Ecto neural progenitor cell (in vitro differentiated cells): ENCODE measurements at regions not wholly inside any gene's neighbourhood (a gene's known extent, or its start where the extent isn't known, plus 50 kb on each side); places are given as distances from the start of the nearest gene placed in this dataset.
A peak's percentile ranks its signal among the peaks of the same experiment; 100 is the strongest.

ENCODE experiments used
- DNase-seq: peaks from one replicate; pipeline ENCODE4 v3.0.0-alpha.2; 2018; ENCODE audit warnings: low spot score

DNA sequence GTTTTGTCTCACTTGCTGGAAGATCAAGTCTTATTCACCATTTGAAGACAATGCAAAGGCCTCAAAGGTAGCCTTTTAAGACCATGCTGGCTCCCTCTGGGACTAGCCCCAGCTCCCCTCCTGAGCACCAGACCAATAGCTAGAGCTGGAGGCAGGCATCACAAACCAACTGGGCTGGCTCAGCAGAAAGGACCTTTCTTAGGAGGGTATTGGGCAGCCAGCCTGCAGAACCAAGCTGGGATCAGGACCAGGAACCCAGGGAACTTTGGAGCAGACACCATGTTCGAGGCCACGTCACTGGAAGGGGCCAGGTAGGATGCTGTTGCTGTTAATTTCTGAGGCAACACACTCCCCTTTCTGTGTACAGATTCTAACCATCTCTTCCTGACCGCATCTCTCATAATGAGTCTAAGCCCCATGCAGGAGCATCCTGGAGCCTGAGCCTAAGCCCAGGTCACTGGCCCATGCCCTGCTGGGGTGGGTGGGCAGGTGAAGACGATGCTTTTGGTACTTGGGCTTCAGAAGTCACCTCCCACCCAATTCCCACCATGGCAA is 81.4 kb upstream of the KLF13 start:
- DNase-seq = no peak

DNA sequence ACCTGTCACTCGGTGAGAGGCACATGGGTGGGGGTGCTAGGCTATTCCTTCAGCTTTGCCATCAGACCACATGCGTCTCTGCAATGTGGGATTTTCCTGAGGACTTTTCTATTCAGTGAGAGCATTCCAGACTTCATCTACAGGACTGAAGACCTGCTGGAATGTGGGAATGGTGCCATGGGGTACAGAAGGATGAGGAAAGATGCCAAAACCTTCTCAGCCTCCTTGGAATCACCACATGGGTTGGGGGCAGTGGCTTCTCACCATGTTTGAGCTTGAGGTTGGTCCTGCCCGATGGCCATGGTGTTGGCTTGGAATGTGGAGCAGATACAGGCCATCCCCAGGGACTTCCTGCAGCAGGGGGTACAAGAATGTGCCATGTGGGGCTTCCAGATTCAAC is 80.9 kb upstream of the KLF13 start:
- no peak for DNase-seq

DNA sequence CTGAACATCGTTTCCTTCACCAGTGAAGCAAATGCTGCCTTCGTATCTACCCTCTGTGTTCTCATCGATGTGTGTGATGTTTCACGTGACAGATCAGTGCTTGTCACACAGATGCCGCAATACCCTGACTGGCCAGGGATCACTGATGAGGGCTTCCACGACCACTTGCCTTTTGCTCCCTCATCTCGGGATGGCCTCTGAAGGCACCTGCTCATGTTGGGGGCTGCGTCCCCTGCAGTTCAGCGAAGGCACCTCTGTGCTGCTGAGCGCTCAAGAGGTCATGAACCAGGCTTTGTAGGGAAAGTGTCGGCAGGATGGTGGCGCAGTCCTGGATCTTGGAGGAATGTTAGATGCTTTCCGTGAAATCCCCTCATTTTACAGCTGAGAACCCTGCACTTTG is 79.2 kb upstream of the KLF13 start:
- DNase-seq = no peak

DNA sequence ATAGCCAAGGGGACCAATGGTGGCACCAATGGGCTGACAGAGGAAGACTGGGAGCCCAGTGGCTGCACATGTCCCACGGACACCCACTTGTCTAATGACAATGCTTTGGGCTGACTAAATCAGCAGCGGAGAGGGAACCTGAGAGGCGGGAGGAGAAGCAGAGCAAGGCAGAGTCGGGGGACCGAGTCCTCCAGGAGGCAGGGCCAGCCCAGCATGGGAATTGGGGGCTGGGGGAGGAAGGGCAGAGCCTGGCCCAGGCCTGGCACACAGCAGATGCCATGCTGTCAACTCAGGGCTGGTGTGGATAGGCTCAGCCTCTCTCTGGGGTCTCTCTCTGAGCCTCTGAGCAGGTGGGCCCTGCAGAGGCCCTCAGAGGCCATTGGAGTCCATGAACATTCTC is 78.4 kb upstream of the KLF13 start:
- no peak for DNase-seq

DNA sequence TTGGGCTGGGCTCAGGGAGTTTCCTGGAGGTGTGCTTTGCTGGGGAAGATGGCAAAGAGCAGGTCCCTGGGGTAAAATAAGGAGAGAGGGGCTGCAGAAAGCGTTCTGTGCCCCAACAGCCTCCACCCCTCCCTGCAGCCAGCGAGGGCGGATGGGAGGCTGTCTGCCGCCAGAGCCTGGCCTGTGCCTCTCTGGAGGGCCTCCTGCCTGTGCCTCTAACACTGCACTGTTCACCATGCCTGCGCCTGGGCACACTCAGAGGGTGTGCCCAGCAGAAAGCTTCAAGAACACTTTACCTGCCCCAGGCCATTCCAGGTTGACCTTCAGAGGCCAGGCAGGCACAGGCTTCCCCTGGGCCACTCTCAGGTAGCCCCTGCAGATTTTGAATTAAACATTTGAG is 77.7 kb upstream of the KLF13 start:
- DNase-seq = no peak

DNA sequence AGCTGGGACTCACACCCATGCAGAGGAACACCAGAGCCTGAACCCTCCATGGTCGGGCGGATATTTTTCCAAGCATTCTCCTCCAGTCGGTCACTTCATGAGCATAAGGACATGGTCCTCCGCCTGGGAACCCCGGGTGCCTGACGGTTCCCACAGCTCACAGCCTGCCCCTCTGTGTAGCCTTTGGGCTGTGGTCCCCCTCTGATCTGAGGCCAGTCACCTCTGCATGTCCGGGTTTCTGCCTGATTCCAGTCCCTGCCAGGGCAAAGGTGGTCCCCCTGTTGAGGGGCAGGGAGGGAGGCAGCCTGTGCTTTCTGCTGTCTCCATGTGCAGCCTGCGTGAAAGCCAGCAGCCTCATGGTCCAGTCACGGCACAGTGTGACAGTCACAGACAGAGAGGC is 76.6 kb upstream of the KLF13 start:
- no peak for DNase-seq

DNA sequence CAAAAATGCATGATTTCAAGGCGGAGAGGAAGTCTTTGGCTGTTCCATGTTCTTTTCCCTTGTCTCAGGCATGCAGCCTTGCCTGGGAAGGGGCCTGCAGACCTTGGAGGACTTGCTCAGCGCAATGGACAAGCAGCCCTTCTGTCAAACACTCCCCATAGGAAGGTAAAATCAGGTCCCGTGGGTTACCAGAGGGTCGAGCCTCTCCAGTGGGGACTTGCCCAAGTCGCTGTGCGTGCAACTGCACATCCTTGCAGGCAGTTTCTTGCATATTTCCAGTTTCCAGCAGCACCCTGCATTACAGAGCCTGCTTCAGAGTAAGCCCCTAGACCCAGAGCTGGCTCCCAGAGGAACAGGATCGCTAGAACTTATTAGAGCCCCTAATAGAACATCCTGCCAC is 75.5 kb upstream of the KLF13 start:
- DNase-seq = no peak

DNA sequence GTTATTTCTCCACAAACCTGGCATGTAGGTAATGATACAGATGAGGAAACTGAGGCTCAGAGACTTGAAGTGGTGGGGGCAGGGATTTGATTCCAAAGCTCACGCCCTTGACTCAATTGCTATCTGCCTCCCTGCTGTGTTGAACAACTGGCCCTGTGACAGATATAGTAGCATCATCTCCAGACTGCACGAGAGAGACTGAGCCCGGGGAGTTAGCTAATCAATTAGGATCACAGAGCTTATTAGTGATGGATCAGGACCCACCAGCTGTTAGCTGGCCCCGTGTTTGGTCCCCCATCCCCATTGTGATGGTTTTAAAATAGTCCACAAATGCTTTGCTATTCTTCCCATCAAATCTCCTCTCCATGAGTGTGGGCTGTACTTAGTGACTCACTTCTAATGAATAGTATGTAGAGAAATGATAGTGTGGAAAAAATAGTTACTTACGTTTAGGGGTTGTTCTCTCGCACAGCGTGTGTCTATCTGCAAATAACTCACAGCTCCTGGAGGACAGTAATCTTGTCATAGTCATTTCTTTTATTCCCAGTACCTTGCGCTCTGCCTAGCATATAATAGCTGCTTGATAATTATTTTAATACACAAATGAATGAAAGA is 74.4 kb upstream of the KLF13 start:
- no peak for DNase-seq

DNA sequence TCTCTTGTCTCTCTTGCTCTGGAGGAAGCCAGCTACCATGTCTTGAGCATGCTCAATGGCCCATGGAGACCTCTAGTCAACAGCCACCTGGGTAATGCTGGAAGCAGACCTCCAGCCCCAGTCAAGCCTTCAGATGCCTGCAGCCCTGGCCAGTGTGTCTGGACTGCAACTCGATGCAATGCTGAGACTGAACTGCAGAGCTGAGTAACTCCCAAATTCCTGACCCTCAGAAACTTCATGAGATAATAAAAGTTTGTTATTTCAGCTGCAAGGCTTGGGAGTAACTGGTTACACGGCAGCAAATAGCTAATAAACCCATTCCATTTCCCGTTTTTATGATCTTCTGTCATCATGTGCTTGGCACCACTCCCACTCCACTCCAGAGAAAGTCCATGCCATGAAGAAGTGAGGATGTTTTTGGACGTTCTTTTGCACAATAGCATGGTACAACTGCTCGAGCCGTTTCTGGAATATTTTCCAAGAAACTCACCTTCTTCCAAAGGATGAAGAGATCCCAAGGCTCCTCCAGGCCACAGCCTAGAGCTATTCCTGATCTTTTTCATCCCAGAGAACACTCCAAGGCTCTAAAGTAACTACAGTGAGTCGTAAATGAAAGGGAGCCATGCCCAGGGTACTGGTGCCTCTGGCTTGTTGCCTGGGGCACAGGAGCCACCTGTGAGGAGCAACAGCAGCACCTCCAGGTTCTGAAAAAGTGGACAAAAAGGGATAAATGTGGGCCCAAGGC is 72.0 kb upstream of the KLF13 start:
- DNase-seq = no peak

DNA sequence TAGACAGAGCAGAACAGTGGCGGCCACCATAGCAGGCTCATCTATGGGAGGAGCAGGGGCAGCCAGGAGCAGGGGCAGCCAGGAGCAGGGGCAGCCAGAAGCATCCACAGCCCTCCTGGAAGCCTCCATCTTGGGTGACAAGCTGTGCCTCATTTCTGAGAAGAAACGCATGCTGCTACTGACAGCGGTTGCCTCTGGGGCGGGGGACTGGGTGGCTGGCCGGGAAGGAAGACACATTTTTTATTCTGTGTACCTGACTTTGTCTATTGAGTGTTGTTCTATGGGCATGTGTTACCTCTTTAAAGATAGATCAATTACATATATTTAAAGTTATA is 71.5 kb upstream of the KLF13 start:
- no peak for DNase-seq

DNA sequence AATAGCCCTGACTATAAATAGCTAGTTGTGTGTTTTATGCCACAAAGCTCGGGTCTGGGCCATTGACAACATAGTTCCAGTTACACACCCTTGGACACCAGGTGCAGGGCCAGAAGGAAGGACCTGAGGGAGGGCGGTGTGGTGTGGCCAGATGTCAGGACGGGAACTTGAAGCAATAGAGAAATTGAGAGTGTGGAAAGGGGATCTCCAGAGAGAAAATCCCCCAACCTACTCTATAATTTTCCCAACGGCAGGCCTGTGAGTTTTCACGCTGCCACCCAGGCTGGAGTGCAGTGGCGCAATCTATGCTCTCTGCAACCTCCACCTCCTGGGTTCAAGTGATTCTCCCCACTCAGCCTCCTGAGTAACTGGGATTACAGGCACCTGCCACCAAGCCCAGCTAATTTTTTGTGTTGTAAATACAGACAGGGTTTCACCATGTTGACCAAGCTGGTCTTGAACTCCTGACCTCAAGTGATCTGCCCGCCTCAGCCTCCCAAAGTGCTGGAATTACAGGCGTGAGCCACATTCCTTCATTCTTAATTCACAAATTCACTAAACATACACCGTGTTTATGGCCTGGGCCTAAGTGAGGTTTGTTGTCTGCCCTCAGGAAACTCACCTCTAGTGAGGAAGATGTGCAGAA is 70.8 kb upstream of the KLF13 start:
- no peak for DNase-seq

DNA sequence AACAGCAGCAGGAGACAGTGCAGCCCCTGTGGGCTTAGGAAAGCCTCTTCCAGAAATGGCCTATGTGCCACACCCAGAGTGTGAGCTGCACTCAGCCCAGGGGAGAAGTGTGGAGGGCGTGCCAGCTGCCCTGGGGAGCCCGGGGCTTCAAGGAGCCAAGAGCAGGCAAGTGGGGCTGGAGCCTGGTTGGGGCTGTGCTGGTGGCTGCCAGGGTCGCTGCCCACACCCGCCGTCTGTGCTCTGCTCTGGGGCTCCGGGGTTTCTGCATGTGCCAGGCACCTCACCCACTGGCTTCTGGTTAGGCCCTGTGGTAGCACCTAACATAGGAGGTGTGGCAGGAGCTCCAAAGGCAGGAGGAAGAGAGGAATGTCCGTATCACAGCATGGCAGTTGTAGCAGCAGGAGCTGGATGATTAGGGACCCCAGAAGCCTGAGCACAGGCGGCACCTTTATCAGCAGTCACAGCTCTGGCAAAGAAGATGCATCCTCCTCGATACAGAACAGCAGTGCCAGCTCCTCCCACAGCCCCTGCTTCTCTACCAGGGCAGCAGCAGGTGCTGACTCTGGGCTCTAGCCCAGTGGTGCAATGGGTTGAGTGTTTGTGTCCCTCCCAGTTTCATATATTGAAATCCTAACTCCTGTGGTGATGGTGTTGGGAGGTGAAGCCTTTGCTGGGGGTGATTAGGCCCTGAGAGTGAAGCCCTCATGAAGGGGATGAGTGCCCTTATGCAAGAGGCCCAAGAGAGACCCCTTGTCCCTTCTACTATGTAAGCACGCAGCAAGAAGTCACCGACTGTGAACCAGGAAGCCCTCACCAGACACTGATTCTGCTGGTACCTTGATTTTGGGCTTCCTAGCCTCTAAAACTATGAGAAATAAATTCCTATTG is 70.0 kb upstream of the KLF13 start:
- DNase-seq = no peak

DNA sequence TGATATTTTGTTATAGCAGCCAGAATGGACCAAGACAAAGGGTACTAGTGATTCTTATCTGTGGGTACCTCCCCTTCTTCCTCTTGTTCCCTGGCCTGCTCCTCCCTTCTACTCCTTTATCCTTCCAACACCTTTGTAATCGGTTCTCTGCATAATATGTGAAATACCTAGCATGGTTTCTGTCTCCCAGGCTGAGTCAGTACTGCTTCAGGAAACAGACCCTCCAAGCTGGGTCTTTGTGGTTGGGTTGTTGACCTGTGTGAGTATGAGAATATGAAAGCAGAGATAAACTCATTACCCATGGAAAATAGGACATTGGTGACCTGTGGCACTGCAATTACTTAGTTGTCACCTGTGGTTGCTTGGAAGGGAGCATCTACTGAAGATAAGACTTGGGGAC is 69.3 kb upstream of the KLF13 start:
- DNase-seq = no peak

DNA sequence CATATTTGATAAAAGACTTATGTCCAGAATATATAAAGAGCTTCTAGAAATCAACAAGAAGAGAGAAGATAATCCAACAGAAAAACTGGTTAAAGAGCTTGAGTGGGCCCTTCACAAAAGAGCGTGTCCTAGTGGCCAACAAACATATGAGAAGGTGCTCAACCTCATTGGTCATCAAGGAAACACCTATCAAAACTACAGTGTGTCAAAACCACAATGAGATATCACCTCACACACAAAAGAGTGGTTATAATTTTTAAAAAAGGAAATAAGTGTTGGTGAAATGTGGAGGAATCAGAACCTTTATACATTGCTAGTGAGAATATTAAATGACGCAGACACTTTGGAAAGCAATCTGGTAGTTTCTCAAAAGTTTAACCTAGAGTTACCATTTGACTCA is 68.4 kb upstream of the KLF13 start:
- DNase-seq = no peak

DNA sequence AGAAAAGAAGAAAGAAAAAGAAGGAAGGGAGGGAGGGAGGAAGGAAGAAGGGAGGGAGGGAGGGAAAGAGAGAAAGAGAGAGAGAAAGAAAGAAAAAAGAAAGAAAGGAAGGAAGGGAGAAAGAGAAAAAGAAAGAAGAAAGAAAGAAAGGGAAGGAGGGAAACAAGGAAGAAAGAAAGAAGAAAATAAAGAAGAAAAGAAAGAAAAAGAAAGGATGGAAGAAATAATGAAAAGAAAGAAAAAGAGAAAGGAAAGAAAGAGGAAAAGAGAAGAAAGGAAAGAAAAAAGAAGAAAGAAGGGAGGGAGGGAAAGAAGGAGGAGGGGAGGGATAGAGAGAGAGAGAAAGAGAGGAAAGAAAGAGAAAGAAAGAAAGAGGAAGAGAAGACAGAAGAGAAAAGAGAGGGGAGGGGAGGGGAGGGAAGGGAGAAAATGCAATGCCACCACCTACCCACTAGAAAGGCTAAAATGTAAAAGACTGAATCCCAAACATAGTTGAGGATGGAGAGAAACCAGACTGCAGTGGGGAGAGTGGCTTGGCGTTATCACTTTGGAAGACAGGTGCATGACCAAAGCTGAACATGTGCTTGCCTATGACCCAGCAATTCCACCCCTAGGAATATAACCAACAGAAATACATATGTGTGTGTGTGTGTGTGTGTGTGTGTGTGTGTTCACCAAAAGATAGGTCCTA is 66.9 kb upstream of the KLF13 start:
- DNase-seq = no peak

DNA sequence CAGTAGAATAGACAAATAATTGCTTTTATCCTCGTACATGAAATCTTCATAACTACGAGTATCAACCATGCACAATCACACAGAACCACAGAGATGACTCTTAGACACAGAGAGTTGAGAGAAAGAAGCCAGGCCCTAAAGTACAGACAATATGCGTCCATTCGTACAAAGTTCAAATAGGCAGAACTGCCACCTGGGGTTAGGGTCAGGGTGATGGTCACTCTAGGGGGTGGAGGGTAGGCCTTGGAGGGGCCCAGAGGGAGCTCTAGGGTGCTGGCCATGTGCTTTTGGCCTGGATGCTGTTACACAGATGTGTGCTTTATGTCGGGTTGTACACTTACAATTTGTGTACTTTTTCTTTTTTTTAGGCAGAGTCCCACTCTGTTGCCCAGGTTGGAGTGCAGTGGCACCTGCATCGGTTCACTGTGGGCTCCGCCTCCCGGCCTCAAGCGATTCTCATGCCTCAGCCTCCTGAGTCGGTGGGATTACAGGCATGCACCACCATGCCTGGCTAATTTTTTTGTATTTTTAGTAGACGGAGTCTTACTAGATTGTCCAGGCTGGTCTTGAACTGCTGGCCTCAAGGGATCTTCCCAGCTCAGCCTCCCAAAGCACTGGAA is 65.9 kb upstream of the KLF13 start:
- peak; percentile 19 for DNase-seq

DNA sequence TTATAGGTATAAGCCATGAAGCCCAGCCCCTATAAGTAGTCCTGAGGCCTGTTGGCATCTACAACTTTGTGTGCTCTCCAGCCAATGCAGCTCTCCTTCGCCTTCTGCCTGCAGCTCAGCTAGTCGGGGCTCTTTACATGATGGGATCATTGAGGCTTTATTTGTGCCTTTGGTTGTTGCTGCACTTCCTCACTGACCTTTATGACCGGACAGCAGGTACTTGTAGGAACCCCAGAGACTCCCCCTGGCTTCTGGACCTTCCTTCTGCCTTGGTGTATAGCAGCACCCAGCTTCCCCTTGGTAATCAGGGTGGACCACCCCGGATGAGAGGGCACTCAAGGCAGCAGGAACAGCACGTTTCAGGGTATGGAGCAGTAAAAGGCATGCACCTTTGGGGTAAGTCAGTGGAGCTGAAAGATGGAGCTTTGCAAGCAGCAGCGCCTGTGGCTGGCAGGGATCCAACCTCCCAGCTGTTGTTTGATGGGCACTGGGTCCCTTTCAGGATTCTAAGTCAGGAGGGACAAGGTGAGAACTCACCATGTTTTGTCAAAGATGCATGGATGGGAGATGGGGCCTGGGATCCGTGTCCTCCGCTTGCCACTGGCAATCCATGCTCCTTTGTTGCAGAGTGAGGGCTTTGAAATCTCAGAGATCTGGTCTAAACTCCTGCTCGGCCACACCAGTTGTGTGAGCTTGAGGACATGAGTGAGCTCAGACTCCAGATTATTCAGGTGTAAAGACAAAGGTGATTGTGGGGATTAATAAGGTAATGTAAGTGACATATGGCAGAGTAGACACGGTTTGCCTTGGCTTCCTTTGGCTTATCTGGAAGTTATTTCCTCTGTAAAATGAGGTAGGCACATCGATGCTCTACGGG is 65.1 kb upstream of the KLF13 start:
- peak; percentile 32 for DNase-seq

DNA sequence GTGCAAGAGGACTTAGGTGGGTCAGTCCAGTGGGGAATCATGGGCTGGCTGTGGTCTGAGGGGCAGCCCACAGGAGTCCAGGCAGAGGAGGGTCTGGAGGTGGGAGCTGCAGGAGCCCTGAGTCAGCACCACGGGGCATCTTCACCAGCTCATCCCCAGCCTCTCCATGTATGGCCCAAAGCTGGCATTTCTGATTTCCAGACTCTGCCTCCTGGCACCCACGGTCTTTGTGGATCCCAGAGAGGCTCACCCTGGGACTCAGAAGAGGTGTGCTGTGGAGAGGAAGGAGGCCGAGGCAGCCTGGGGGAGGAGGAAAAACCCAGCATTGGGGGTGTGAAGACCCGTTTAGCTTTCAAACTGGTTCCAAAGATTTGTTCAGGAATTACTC is 64.5 kb upstream of the KLF13 start:
- DNase-seq = peak; percentile 30

DNA sequence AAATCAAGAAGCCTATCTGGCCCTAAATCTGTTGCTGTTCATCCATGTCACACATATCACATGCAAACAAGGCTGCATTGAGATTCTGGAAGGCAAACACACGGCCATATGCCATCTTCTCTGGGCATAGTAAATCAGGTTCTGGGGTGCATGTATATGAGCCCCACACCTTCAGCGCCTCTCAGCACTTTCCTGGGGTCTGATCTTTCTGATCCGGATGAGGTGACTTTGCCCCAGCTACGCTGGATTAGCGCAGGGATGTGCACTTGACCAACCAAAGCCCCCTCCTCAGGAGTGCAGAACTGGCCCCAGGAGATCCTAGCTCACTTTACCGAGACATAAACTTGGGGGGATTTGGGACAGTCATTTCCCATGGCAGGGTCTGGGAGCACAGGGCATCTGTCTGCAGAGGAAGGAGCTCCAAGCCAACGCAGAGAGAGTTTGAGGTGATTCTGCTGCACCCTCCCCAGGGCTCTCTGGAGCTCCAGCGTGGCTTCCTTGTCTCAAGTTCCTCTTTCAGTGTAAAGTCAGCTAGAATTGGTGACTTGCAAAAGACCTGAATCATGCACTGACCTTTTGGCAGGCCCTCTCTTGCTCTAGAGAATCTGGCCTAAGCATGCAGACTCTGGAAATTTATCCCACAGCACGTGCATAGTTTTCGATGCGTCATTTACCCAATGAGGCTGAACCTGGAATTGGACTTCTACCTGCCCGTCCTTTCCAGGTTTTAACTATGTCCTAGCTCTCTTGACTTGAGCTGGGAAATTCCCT is 63.5 kb upstream of the KLF13 start:
- peak; percentile 32 for DNase-seq
